DMS153 (cell line): ENCODE measurements at regions not wholly inside any gene's neighbourhood (a gene's known extent, or its start where the extent isn't known, plus 50 kb on each side); places are given as distances from the start of the nearest gene placed in this dataset.
"Not testable (repeated sequence)": the region's sequence is repeated elsewhere in the genome, so short reads cannot be mapped to it uniquely, and the experiment has no call there.

Source experiments
- DNase-seq: peaks from one replicate; lab custom pipeline; 2025; lab: John Stamatoyannopoulos, UW

- no peak for DNase-seq
Observed at GRCh38 chr18:8882632-8883408, 177.5 kb downstream of the MTCL1 start.

DNA sequence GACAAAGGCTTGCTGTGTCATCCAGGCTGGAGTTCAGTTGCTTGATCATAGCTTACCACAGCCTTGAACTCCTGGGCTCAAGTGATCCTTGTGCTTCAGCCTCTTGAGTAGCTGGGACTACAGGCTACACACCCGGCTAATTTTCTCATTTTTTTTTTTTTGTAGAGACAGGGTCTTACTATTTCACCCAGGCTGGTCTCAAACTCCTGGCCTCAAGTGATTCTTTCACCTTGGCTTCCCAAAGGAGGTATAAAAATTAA lies 178.0 kb downstream of the MTCL1 start:
- no peak for DNase-seq

- DNase-seq = not testable (repeated sequence)
Observed at GRCh38 chr18:8887877-8888276, 182.5 kb downstream of the MTCL1 start.

DNA sequence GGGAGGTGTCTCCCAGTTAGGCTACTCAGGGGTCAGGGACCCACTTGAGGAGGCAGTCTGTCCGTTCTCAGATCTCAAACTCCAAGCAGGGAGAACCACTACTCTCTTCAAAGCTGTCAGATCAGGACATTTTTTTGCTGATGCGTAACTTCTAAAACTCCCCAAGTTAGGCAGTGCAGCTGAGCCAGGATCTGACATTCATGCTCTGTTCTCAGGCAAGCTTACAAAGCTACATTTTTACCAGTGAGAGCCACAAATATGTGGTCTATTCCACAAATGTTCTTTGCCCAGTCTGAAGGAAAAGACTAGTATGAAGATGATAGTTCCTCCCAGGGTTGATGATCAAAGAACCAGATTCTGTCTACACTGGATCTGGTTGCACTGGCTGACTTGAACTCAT lies 184.1 kb downstream of the MTCL1 start:
- DNase-seq = no peak

- not testable (repeated sequence) for DNase-seq
Observed at GRCh38 chr18:8890503-8890902, 185.1 kb downstream of the MTCL1 start.

- DNase-seq = no peak
Observed at GRCh38 chr18:8890957-8891464, 185.7 kb downstream of the MTCL1 start.

DNA sequence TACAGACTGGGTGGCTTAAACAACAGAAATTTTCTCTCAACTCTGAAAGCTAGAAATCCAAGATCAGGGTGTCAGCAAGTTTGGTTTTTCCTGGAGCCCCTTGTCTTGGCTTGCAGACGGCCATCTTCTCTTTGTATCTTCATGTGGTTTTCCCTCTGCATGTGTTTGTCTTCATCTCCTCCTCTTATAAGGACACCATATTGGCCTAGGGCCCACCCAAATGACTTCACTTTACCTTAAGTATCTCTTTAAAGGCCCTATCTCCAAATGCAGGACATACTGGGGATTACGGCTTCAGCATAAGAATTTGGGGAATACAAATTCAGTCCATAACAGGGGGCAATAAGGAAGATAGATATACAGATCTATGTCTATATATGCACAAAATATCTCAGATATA lies 187.9 kb downstream of the MTCL1 start:
- DNase-seq = no peak

- DNase-seq = no peak
Observed at GRCh38 chr18:8893628-8894231, 188.4 kb downstream of the MTCL1 start.

- DNase-seq = no peak
Observed at GRCh38 chr18:8894823-8895222, 189.5 kb downstream of the MTCL1 start.

DNA sequence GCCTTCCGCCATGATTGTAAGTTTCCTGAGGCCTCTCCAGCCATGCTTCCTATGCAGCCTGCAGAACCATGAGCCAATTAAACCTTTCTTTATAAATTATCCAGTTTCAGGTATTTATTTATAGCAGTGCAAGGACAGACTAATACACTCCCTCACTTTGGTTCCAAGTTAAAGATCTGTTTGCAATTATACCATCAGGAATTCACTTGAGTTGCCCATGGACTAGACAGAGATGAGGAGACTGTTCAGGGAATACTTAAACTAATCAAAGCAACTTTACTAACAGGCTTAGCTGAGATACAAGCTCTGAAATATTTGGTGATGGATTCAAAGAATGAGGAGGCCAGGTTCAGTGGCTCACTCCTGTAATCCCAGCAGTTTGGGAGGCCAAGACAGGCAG lies 190.0 kb downstream of the MTCL1 start:
- no peak for DNase-seq

DNA sequence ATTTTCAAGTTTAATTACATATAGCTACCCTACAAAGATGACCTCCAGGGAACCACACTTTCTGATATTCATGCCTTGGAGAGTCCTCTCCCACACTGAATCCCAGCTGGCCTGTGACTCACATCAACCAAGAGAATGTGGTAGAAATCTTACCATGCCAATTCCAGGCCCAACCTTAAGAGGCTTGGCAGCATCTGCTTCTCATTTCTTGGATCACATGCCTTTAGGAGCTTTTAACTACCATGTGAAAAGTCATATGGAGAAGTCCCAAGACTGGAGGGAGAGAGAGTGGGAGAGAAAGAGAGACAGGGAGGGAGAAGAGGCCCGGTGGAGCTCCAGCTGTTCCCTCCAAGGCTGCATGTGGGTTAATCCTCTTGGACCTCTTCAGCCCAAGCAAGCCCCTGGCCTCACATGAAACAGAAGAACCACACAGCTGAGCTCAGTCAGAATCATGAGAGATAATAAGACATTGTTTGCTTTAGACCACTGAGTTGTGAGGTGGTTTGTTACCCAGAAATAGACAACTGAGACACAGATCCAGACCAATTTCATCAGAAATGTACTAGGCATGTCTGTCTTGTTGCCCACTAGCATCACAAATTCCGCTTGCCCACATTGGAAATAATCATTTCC lies 190.7 kb downstream of the MTCL1 start:
- no peak for DNase-seq

GRCh38 chr18:8899000-8899399 lies 193.6 kb downstream of the MTCL1 start:
- DNase-seq = no peak

GRCh38 chr18:8900552-8900951 lies 195.2 kb downstream of the MTCL1 start:
- no peak for DNase-seq

- DNase-seq = no peak
Observed at GRCh38 chr18:8901019-8901418, 195.7 kb downstream of the MTCL1 start.

GRCh38 chr18:8904316-8904715 lies 198.2 kb upstream of the NDUFV2 start:
- no peak for DNase-seq

GRCh38 chr18:8908792-8909510 lies 193.5 kb upstream of the NDUFV2 start:
- no peak for DNase-seq

GRCh38 chr18:8910186-8910822 lies 192.2 kb upstream of the NDUFV2 start:
- DNase-seq = no peak

DNA sequence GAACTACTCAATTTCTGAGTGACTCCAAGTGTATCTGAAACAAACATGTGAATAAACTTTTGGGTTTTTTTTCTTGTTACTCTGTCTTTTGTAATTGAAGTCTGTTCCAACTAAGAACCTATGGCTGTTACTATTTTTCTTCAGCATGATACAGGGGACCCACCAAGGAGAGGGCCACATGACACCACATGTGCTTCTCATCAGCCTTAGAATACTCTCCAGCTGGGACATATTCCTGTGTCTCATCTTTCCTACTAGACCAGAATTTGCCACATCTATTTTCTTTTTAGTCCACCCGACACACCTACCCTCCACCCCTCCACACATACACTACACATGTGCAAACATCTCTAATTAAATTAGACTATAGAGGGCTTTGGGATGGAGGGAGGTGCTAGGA lies 191.7 kb upstream of the NDUFV2 start:
- no peak for DNase-seq

GRCh38 chr18:8911408-8912340 lies 190.8 kb upstream of the NDUFV2 start:
- DNase-seq = no peak

- peak; percentile 34 for DNase-seq
Observed at GRCh38 chr18:8912348-8913326, 189.9 kb upstream of the NDUFV2 start.
